Ramos (cell line): ENCODE measurements at regions not wholly inside any gene's neighbourhood (a gene's known extent, or its start where the extent isn't known, plus 50 kb on each side); places are given as distances from the start of the nearest gene placed in this dataset.

Experiments
- in situ Hi-C: fragments of 300-500 bp; cut with MboI; formaldehyde crosslinking; loops from one replicate; pipeline ENCODE4 v1.14.3; 2022; ENCODE audit warnings: low sequenced_read_pairs; ENCODE audit not compliant: unreplicated experiment

- in situ Hi-C loops, result loop anchor here (25.0 kb wide), 1 partner anchor 96 kb away; no protein-coding TSS in a partner anchor
Observed at GRCh38 chr20:54416770-54417169, 58.6 kb upstream of the DOK5 start.

DNA sequence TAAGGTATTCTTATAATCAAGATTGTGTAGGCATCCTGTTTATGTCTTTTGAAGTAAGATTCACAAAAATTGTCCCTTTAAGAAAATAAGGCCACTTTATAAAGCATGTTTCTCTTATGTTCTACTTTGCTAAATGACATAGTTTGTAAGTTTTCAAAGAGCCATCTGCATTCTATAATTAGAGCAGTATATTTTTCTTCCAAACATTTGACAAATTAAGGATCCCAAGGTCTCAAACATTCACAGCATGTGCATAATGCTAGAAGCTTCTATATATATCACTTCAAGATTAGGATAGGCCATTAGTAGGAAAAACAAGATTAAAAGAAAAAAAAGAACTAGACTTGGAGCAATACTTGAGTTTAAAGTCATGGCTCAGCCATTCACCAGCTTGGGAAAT, 55.9 kb upstream of the DOK5 start:
- in situ Hi-C loops, result loop anchor here (25.0 kb wide), 1 partner anchor 93 kb away; no protein-coding TSS in a partner anchor
